CD8-positive, alpha-beta memory T cell (primary cell): ENCODE measurements at regions not wholly inside any gene's neighbourhood (a gene's known extent, or its start where the extent isn't known, plus 50 kb on each side); places are given as distances from the start of the nearest gene placed in this dataset.
A peak's percentile ranks its signal among the peaks of the same experiment; 100 is the strongest.

ENCODE experiments used
- CTCF ChIA-PET: fragments of 350-600 bp; sonication (Branson Sonifier 250); formaldehyde crosslinking; loops from one replicate; lab custom pipeline; 2021; ENCODE audit warnings: antibody characterized with exemption; lab: Charles Lee
- POLR2A ChIA-PET: fragments of 350-600 bp; sonication (Branson Sonifier 250); formaldehyde crosslinking; loops from one replicate; lab custom pipeline; 2021; ENCODE audit warnings: antibody characterized with exemption; lab: Charles Lee
- DNase-seq, 5 donors: peaks; one replicate each; pipeline versions ENCODE4 v3.0.0 to v3.0.0-alpha.2; 2020 to 2022; ENCODE audit warnings: mixed read lengths in 1 of 5
- H3K27ac ChIP-seq: one replicate; pipeline ENCODE4 v1.7.0; 2013; ENCODE audit warnings: low read depth, mild to moderate bottlenecking, low read length, moderate library complexity
- H3K27me3 ChIP-seq: 2 replicates; pipeline ENCODE4 v1.7.0; 2013; ENCODE audit warnings: low read length, mild to moderate bottlenecking; ENCODE audit not compliant: insufficient read depth, poor library complexity, severe bottlenecking
- H3K36me3 ChIP-seq: 2 replicates; pipeline ENCODE4 v1.7.0; 2013; ENCODE audit warnings: mild to moderate bottlenecking, low read length, moderate library complexity; ENCODE audit not compliant: insufficient read depth
- H3K4me1 ChIP-seq: 2 replicates; pipeline ENCODE4 v1.7.0; 2013; ENCODE audit warnings: mild to moderate bottlenecking, low read length, moderate library complexity; ENCODE audit not compliant: insufficient read depth
- H3K4me3 ChIP-seq: 2 replicates; pipeline ENCODE4 v1.7.0; 2013; ENCODE audit warnings: mild to moderate bottlenecking, low read length
- H3K9me3 ChIP-seq: 2 replicates; pipeline ENCODE4 v1.7.0; 2013; ENCODE audit warnings: mild to moderate bottlenecking, low read length
- H3K27ac Mint-ChIP-seq, 8 donors: one replicate each; pipeline ENCODE4 v1.8.0; 2020 to 2021; ENCODE audit warnings: mixed read lengths in 8 of 8, mild to moderate bottlenecking in 6 of 8, inconsistent platforms in 3 of 8, moderate library complexity in 3 of 8
- H3K27me3 Mint-ChIP-seq, 2 donors: one replicate each; pipeline ENCODE4 v1.8.0; 2020 to 2021; ENCODE audit warnings: mixed read lengths in 2 of 2, mild to moderate bottlenecking in 1 of 2, moderate library complexity in 1 of 2
- H3K36me3 Mint-ChIP-seq, 3 donors: one replicate each; pipeline ENCODE4 v1.8.0; 2020 to 2021; ENCODE audit warnings: mixed read lengths in 3 of 3, inconsistent platforms in 1 of 3, mild to moderate bottlenecking in 1 of 3
- H3K4me1 Mint-ChIP-seq, 3 donors: one replicate each; pipeline ENCODE4 v1.8.0; 2020 to 2021; ENCODE audit warnings: mixed read lengths in 3 of 3, inconsistent platforms in 1 of 3, mild to moderate bottlenecking in 1 of 3
- H3K4me3 Mint-ChIP-seq, 7 donors: one replicate each; pipeline ENCODE4 v1.8.0; 2020 to 2021; ENCODE audit warnings: mixed read lengths in 7 of 7, mild to moderate bottlenecking in 6 of 7, moderate library complexity in 4 of 7, inconsistent platforms in 2 of 7
- H3K9me3 Mint-ChIP-seq, 5 donors: one replicate each; pipeline ENCODE4 v1.8.0; 2020 to 2022; ENCODE audit warnings: mixed read lengths in 5 of 5, mild to moderate bottlenecking in 3 of 5, moderate library complexity in 2 of 5, inconsistent platforms in 1 of 5

DNA sequence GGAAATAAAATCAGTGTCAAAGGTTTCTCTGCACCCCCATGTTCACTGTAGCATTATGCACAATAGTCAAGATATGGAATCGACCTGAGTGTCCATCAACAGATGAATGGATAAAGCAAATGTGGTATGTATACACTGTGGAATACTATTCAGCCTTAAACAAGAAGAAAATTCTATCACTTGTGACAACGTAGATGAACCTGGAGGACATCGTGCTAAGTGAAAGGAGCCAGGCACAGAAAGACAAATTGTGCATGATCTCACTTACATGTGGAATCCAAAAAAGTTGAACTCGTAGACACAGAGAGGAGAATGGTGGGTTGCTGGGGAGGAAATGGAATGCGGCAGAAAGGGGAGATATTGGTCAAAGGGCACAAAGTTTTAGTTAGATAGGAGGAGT is 136.3 kb upstream of the ESR1 start:
- CTCF ChIA-PET: no interaction called here
- POLR2A ChIA-PET: no interaction called here
- DNase-seq: no peak
- no peaks in the 10 kb centered on the region for H3K9me3 ChIP-seq
- no peaks in the 10 kb centered on the region for H3K27me3 ChIP-seq
- H3K4me3 ChIP-seq: no peak overlapping the region
- no peaks in the 10 kb centered on the region for H3K36me3 ChIP-seq
- no peak overlapping the region for H3K27ac ChIP-seq
- peaks cover 0 to 4% (median 3%) of the 10 kb centered on the region in 3 donors for H3K4me1 Mint-ChIP-seq
- H3K27me3 Mint-ChIP-seq: peaks cover 3 to 19% of the 10 kb centered on the region in 2 donors
- no peak overlapping the region for H3K4me3 Mint-ChIP-seq
- H3K4me1 ChIP-seq: no peaks in the 10 kb centered on the region
- H3K36me3 Mint-ChIP-seq: no peaks in the 10 kb centered on the region
- no peaks in the 10 kb centered on the region for H3K9me3 Mint-ChIP-seq
- no peak overlapping the region for H3K27ac Mint-ChIP-seq

GRCh38 chr6:151674578-151674977 is 132.9 kb upstream of the ESR1 start:
- Histone ChIP-seq H3K9me3 (no peaks in the 10 kb centered on the region), H3K27me3 (no peaks in the 10 kb centered on the region), H3K36me3 (no peaks in the 10 kb centered on the region), H3K4me3 (no peak overlapping the region), H3K27ac (no peak overlapping the region), H3K4me1 (no peaks in the 10 kb centered on the region)
- no peak for DNase-seq
- peaks cover 0 to 4% (median 3%) of the 10 kb centered on the region in 3 donors for H3K4me1 Mint-ChIP-seq
- H3K36me3 Mint-ChIP-seq: no peaks in the 10 kb centered on the region
- H3K4me3 Mint-ChIP-seq: no peak overlapping the region
- POLR2A ChIA-PET: no interaction called here
- H3K9me3 Mint-ChIP-seq: no peaks in the 10 kb centered on the region
- peaks cover 1 to 11% of the 10 kb centered on the region in 2 donors for H3K27me3 Mint-ChIP-seq
- CTCF ChIA-PET: no interaction called here
- no peak overlapping the region for H3K27ac Mint-ChIP-seq

GRCh38 chr6:151675746-151676459 is 131.6 kb upstream of the ESR1 start:
- Mint-ChIP-seq H3K9me3 (no peaks in the 10 kb centered on the region), H3K4me3 (no peak overlapping the region), H3K36me3 (peaks cover 0 to 1% (median 0%) of the 10 kb centered on the region in 3 donors), H3K27ac (no peak overlapping the region), H3K27me3 (peaks cover 1 to 11% of the 10 kb centered on the region in 2 donors), H3K4me1 (peaks cover 0 to 4% (median 3%) of the 10 kb centered on the region in 3 donors)
- Histone ChIP-seq H3K9me3 (no peaks in the 10 kb centered on the region), H3K27me3 (no peaks in the 10 kb centered on the region), H3K36me3 (no peaks in the 10 kb centered on the region), H3K27ac (no peak overlapping the region), H3K4me3 (no peak overlapping the region), H3K4me1 (no peaks in the 10 kb centered on the region)
- ChIA-PET CTCF (interaction anchor here (1.4 kb wide), 1 partner anchor 14 kb away, joined by 5 read pairs; no protein-coding TSS in a partner anchor), POLR2A (no interaction called here)
- peak; percentile 22 to 60 (median 28) for DNase-seq

- no peak overlapping the region for H3K4me3 ChIP-seq
- Mint-ChIP-seq H3K4me3 (no peak overlapping the region), H3K4me1 (peaks cover 0 to 4% (median 3%) of the 10 kb centered on the region in 3 donors), H3K27me3 (peaks cover 0 to 6% of the 10 kb centered on the region in 2 donors), H3K36me3 (peaks cover 0 to 1% (median 0%) of the 10 kb centered on the region in 3 donors), H3K27ac (peak overlapping the region in 1 of 8 donors; percentile 56), H3K9me3 (no peaks in the 10 kb centered on the region)
- H3K27ac ChIP-seq: no peak overlapping the region
- H3K27me3 ChIP-seq: no peaks in the 10 kb centered on the region
- ChIA-PET POLR2A (no interaction called here), CTCF (interaction anchor here (1.4 kb wide), 1 partner anchor 14 kb away, joined by 5 read pairs; no protein-coding TSS in a partner anchor)
- H3K36me3 ChIP-seq: no peaks in the 10 kb centered on the region
- H3K9me3 ChIP-seq: no peaks in the 10 kb centered on the region
- H3K4me1 ChIP-seq: no peaks in the 10 kb centered on the region
- no peak for DNase-seq
Measured at GRCh38 chr6:151676460-151676945, 131.0 kb upstream of the ESR1 start.

DNA sequence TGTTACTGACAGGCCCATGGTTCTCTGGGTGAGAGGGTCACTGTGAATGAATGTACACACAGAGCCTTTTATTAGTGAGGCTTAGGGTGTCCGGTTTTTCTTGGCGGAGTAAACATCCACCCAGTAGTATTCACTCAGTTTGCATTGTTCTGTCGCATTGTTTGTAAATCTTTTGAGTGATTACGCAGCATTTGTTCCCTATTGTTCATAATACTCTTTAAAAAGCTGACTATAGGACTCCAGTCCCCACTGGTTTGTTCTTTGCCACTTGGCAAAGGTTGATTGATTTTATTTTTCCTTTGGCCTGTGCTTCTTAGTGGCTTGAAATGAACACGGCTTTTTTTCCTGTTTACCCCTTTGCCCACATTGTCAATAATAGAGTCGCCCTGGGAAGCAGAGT is 130.1 kb upstream of the ESR1 start:
- Histone ChIP-seq H3K4me1 (no peaks in the 10 kb centered on the region), H3K9me3 (no peaks in the 10 kb centered on the region), H3K36me3 (no peaks in the 10 kb centered on the region), H3K27ac (no peak overlapping the region), H3K4me3 (no peak overlapping the region), H3K27me3 (no peaks in the 10 kb centered on the region)
- H3K4me3 Mint-ChIP-seq: no peak overlapping the region
- ChIA-PET CTCF (no interaction called here), POLR2A (no interaction called here)
- no peaks in the 10 kb centered on the region for H3K9me3 Mint-ChIP-seq
- H3K27ac Mint-ChIP-seq: no peak overlapping the region
- H3K27me3 Mint-ChIP-seq: peaks cover 0 to 6% of the 10 kb centered on the region in 2 donors
- peaks cover 2 to 4% (median 3%) of the 10 kb centered on the region in 3 donors for H3K4me1 Mint-ChIP-seq
- H3K36me3 Mint-ChIP-seq: peaks cover 0 to 1% (median 0%) of the 10 kb centered on the region in 3 donors
- no peak for DNase-seq

DNA sequence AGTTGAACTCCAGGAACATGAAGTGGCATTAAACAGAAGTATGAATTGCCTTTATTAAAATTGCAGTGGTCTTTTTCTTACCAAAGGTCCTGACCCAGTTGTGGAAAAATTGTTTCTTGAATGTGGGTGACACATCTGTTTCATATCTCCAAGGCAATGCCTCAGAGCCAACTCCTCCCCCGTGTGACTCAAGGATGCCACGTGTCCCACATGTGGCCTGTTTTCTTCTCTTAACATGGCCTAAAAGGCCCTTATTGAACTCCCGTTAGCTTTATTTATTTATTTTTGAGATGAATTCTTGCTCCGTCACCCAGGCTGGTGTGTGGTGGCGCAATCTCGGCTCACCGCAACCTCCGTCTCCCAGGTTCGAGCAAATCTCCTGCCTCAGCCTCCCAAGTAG is 128.4 kb upstream of the ESR1 start:
- H3K27ac ChIP-seq: no peak overlapping the region
- no peak for DNase-seq
- peaks cover 3 to 6% of the 10 kb centered on the region in 2 donors for H3K27me3 Mint-ChIP-seq
- H3K27me3 ChIP-seq: no peaks in the 10 kb centered on the region
- no peak overlapping the region for H3K27ac Mint-ChIP-seq
- no peaks in the 10 kb centered on the region for H3K4me1 ChIP-seq
- H3K4me3 Mint-ChIP-seq: no peak overlapping the region
- peaks cover 0 to 1% (median 0%) of the 10 kb centered on the region in 3 donors for H3K36me3 Mint-ChIP-seq
- ChIA-PET CTCF (interaction anchor here (1.4 kb wide), 1 partner anchor 10 kb away, joined by 3 read pairs; no protein-coding TSS in a partner anchor), POLR2A (no interaction called here)
- H3K9me3 ChIP-seq: no peaks in the 10 kb centered on the region
- H3K9me3 Mint-ChIP-seq: no peaks in the 10 kb centered on the region
- H3K36me3 ChIP-seq: no peaks in the 10 kb centered on the region
- peaks cover 2 to 4% (median 3%) of the 10 kb centered on the region in 3 donors for H3K4me1 Mint-ChIP-seq
- H3K4me3 ChIP-seq: no peak overlapping the region

GRCh38 chr6:151679941-151680340 is 127.5 kb upstream of the ESR1 start:
- no peaks in the 10 kb centered on the region for H3K9me3 Mint-ChIP-seq
- DNase-seq: no peak
- no peak overlapping the region for H3K4me3 Mint-ChIP-seq
- Histone ChIP-seq H3K36me3 (no peaks in the 10 kb centered on the region), H3K4me1 (no peaks in the 10 kb centered on the region), H3K4me3 (no peak overlapping the region), H3K27me3 (no peaks in the 10 kb centered on the region), H3K27ac (no peak overlapping the region), H3K9me3 (no peaks in the 10 kb centered on the region)
- no peak overlapping the region for H3K27ac Mint-ChIP-seq
- POLR2A ChIA-PET: no interaction called here
- CTCF ChIA-PET: interaction anchor here (1.4 kb wide), 1 partner anchor 9 kb away, joined by 3 read pairs; no protein-coding TSS in a partner anchor
- H3K36me3 Mint-ChIP-seq: peaks cover 0 to 1% (median 0%) of the 10 kb centered on the region in 3 donors
- peaks cover 3 to 4% of the 10 kb centered on the region in 2 donors for H3K27me3 Mint-ChIP-seq
- H3K4me1 Mint-ChIP-seq: peaks cover 2 to 4% (median 3%) of the 10 kb centered on the region in 3 donors

- no peak overlapping the region for H3K27ac ChIP-seq
- no peak for DNase-seq
- H3K4me1 ChIP-seq: no peaks in the 10 kb centered on the region
- Mint-ChIP-seq H3K4me3 (no peak overlapping the region), H3K4me1 (peaks cover 0 to 2% (median under 1%) of the 10 kb centered on the region in 3 donors), H3K27me3 (peaks cover 3 to 4% of the 10 kb centered on the region in 2 donors), H3K9me3 (no peaks in the 10 kb centered on the region), H3K27ac (no peak overlapping the region), H3K36me3 (peaks cover 0 to 1% (median 0%) of the 10 kb centered on the region in 3 donors)
- H3K27me3 ChIP-seq: no peaks in the 10 kb centered on the region
- CTCF ChIA-PET: no interaction called here
- POLR2A ChIA-PET: no interaction called here
- no peak overlapping the region for H3K4me3 ChIP-seq
- H3K9me3 ChIP-seq: no peaks in the 10 kb centered on the region
- H3K36me3 ChIP-seq: no peaks in the 10 kb centered on the region
Measured at GRCh38 chr6:151680846-151681432, 126.5 kb upstream of the ESR1 start.
